GM21515 (cell line): ENCODE measurements at regions not wholly inside any gene's neighbourhood (a gene's known extent, or its start where the extent isn't known, plus 50 kb on each side); places are given as distances from the start of the nearest gene placed in this dataset.

Source experiments
- ATAC-seq: cut with Tn5 transposase; IDR thresholded peaks from one replicate; pipeline ENCODE4 v1.9.1; 2021; ENCODE audit not compliant: unreplicated experiment

GRCh38 chr16:48845261-48845660, 235.3 kb upstream of the N4BP1 start:
- ATAC-seq: no peak

- no peak for ATAC-seq
Measured at GRCh38 chr16:48838349-48838748, 228.4 kb upstream of the N4BP1 start.

- ATAC-seq: no peak
Measured at GRCh38 chr16:48836636-48837035, 226.7 kb upstream of the N4BP1 start.

GRCh38 chr16:48836067-48836466, 226.1 kb upstream of the N4BP1 start:
- no peak for ATAC-seq

GRCh38 chr16:48834576-48834975, 224.6 kb upstream of the N4BP1 start:
- ATAC-seq: no peak

- ATAC-seq: no peak
Measured at GRCh38 chr16:48833461-48833860, 223.5 kb upstream of the N4BP1 start.

GRCh38 chr16:48831076-48831722, 221.2 kb upstream of the N4BP1 start:
- ATAC-seq: no peak

- ATAC-seq: no peak
Measured at GRCh38 chr16:48829336-48830310, 219.6 kb upstream of the N4BP1 start.

- no peak for ATAC-seq
Measured at GRCh38 chr16:48824271-48824670, 214.3 kb upstream of the N4BP1 start.

GRCh38 chr16:48822431-48822830, 212.5 kb upstream of the N4BP1 start:
- no peak for ATAC-seq

- no peak for ATAC-seq
Measured at GRCh38 chr16:48820379-48820778, 210.4 kb upstream of the N4BP1 start.

- no peak for ATAC-seq
Measured at GRCh38 chr16:48818257-48818656, 208.3 kb upstream of the N4BP1 start.

GRCh38 chr16:48817032-48817431, 207.1 kb upstream of the N4BP1 start:
- no peak for ATAC-seq

- ATAC-seq: no peak
Measured at GRCh38 chr16:48816393-48816792, 206.4 kb upstream of the N4BP1 start.

GRCh38 chr16:48814994-48815393, 205.0 kb upstream of the N4BP1 start:
- ATAC-seq: no peak

- no peak for ATAC-seq
Measured at GRCh38 chr16:48813485-48813884, 203.5 kb upstream of the N4BP1 start.

GRCh38 chr16:48812856-48813255, 202.9 kb upstream of the N4BP1 start:
- no peak for ATAC-seq

- ATAC-seq: no peak
Measured at GRCh38 chr16:48811478-48811877, 201.5 kb upstream of the N4BP1 start.

- no peak for ATAC-seq
Measured at GRCh38 chr16:48810803-48811453, 200.9 kb upstream of the N4BP1 start.

GRCh38 chr16:48810436-48810802, 200.4 kb upstream of the N4BP1 start:
- ATAC-seq: no peak

- no peak for ATAC-seq
Measured at GRCh38 chr16:48790151-48790550, 180.2 kb upstream of the N4BP1 start.

GRCh38 chr16:48788475-48788874, 178.5 kb upstream of the N4BP1 start:
- ATAC-seq: no peak
